ENCODE measurements at regions not wholly inside any gene's neighbourhood (a gene's known extent, or its start where the extent isn't known, plus 50 kb on each side); places are given as distances from the start of the nearest gene placed in this dataset.

- no peak for DNase-seq (ENCODE audit: low spot score)
These were observed 351.8 kb downstream of the NXPE2 start for GRCh38 chr11:115030166-115030565.

- no peak for DNase-seq (ENCODE audit: low spot score)
These were observed 358.3 kb downstream of the NXPE2 start for GRCh38 chr11:115036406-115037180.

- no peak for DNase-seq (ENCODE audit: low spot score)
These were observed 363.7 kb downstream of the NXPE2 start for GRCh38 chr11:115042002-115042401.

- no peak for DNase-seq (ENCODE audit: low spot score)
These were observed 369.3 kb downstream of the NXPE2 start for GRCh38 chr11:115047631-115048030.

GRCh38 chr11:115049796-115050195 is 371.5 kb downstream of the NXPE2 start:
- DNase-seq (ENCODE audit: low spot score) = no peak

- DNase-seq (ENCODE audit: low spot score) = no peak
These were observed 372.4 kb downstream of the NXPE2 start for GRCh38 chr11:115050756-115051155.

GRCh38 chr11:115051938-115052590 is 373.7 kb downstream of the NXPE2 start:
- no peak for DNase-seq (ENCODE audit: low spot score)

- no peak for DNase-seq (ENCODE audit: low spot score)
These were observed 374.3 kb downstream of the NXPE2 start for GRCh38 chr11:115052601-115053000.

GRCh38 chr11:115054570-115055538 is 376.5 kb downstream of the NXPE2 start:
- DNase-seq (ENCODE audit: low spot score) = no peak

- no peak for DNase-seq (ENCODE audit: low spot score)
These were observed 378.2 kb downstream of the NXPE2 start for GRCh38 chr11:115056514-115056913.

- DNase-seq (ENCODE audit: low spot score) = no peak
These were observed 382.5 kb downstream of the NXPE2 start for GRCh38 chr11:115060840-115061239.

- no peak for DNase-seq (ENCODE audit: low spot score)
These were observed 387.0 kb downstream of the NXPE2 start for GRCh38 chr11:115065314-115065713.

GRCh38 chr11:115065830-115066664 is 387.7 kb downstream of the NXPE2 start:
- DNase-seq (ENCODE audit: low spot score) = no peak

GRCh38 chr11:115067471-115067870 is 389.1 kb downstream of the NXPE2 start:
- DNase-seq (ENCODE audit: low spot score) = no peak

- no peak for DNase-seq (ENCODE audit: low spot score)
These were observed 389.7 kb downstream of the NXPE2 start for GRCh38 chr11:115067900-115068530.

- DNase-seq (ENCODE audit: low spot score) = no peak
These were observed 391.3 kb downstream of the NXPE2 start for GRCh38 chr11:115069599-115069998.

- DNase-seq (ENCODE audit: low spot score) = no peak
These were observed 397.0 kb downstream of the NXPE2 start for GRCh38 chr11:115075356-115075755.

GRCh38 chr11:115077740-115078139 is 399.4 kb downstream of the NXPE2 start:
- no peak for DNase-seq (ENCODE audit: low spot score)

GRCh38 chr11:115078461-115079438 is 400.4 kb downstream of the NXPE2 start:
- DNase-seq (ENCODE audit: low spot score) = no peak
